Muscle of arm (tissue), 1 donor: ENCODE measurements at regions not wholly inside any gene's neighbourhood (a gene's known extent, or its start where the extent isn't known, plus 50 kb on each side); places are given as distances from the start of the nearest gene placed in this dataset.
"Not testable (repeated sequence)": the region's sequence is repeated elsewhere in the genome, so short reads cannot be mapped to it uniquely, and the experiment has no call there.

Source experiments
- DNase-seq: peaks from one replicate; pipeline ENCODE4 v3.0.0-alpha.2; 2013

GRCh38 chrX:39791691-39792090 is 306.1 kb downstream of the BCOR start:
- no peak for DNase-seq

DNA sequence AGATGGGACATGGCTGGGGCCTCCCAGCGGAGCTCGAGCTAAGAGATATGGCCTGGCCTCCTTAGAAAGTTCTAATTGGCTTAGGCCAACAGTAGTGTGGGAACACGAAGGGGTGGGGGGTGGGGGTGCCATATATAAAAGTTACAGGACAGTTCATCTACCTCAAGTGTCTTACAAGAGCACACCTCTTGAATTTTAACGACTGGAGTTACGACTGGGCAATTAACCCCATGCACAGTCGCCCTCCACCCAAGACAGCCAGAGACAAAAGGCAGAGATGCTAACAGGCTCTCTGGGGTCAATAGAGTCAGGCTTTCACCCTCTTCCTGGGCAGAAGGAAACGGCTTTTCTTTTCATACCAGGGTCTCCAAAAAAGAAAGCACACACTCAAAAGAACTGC is 302.2 kb downstream of the BCOR start:
- no peak for DNase-seq

- no peak for DNase-seq
These were observed 300.9 kb downstream of the BCOR start for GRCh38 chrX:39796856-39797255.

GRCh38 chrX:39798488-39798887 is 299.3 kb downstream of the BCOR start:
- DNase-seq = not testable (repeated sequence)

DNA sequence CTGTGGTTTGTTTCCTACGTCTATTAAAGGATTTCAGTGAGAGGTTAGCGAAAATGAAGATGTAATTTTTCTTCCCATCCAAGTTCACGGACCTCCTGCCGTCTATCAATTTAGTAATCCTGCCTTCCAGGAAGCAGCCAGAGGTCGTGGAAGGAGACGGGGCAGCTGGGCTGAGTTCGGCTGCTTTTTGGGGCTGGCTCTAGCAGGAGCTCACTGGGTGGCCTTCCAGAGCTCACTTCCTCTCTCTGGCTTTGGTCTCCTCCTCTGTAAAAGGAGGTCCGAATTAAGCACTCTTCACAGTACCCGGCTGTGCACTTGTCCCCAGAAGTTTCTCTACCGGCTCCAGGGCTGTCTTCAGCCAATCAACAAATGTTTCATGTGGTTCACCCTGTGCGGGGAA is 295.4 kb downstream of the BCOR start:
- no peak for DNase-seq

DNA sequence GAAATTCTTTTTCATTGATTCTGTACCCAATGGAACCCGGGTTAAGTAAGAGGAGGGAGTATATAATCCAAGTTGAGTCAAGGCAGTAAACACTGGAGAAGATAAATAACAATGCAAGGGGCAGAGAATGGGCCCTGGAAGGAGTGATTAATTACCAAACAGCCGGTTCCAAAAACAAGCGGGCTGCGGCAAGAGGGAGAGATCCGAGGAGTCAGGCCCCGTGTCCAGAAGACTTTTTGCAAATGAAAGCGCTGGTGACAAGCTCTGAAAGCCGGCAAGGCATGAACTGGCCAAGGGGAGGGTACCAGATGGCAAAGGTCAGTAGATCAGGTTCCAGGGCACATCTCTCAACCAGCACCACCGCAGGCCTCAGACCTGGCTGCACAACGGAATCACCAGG is 294.9 kb downstream of the BCOR start:
- DNase-seq = no peak

- DNase-seq = no peak
These were observed 292.7 kb downstream of the BCOR start for GRCh38 chrX:39805022-39805421.

- DNase-seq = no peak
These were observed 291.9 kb downstream of the BCOR start for GRCh38 chrX:39805825-39806224.

- no peak for DNase-seq
These were observed 289.3 kb downstream of the BCOR start for GRCh38 chrX:39808471-39808917.

DNA sequence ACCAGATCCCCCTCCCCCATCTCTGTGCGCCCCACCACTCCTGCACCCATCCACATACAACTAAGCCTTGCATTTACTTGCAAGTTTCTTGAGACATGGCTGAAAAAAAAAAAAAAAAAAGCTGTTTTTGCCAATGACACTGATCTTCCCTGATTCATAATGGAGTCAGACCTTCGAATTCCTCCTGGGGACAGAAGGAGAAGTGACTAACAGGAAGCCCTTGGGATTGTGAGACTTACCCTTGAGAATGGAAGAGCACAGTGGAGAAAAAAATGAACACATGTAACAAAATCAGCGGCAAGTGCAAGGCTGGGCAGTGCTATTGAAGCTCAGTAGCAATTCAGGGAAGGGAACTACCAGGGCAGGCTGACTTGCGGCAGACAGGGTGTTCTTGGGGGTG is 288.4 kb downstream of the BCOR start:
- DNase-seq = no peak

GRCh38 chrX:39810901-39811300 is 286.9 kb downstream of the BCOR start:
- DNase-seq = no peak

DNA sequence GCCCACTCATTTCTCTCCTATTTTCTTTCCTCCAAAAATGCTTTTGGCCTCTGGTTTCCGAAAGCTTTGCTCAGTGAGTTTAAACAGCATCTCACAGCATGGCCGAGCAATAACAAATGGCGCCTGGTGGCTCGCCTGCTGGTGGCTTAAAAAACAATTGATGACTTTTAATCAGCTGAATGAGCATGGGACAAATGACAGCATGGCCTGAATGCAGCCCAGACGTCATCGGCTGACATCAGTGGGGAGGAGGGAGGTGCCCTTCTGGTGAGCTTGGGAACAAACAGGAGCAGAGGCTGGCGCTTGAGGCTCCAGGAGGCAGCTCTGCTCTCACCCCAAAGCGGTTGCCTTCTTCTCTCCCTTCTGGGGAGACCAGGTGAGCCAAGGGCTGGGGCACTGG is 286.4 kb downstream of the BCOR start:
- DNase-seq = no peak

DNA sequence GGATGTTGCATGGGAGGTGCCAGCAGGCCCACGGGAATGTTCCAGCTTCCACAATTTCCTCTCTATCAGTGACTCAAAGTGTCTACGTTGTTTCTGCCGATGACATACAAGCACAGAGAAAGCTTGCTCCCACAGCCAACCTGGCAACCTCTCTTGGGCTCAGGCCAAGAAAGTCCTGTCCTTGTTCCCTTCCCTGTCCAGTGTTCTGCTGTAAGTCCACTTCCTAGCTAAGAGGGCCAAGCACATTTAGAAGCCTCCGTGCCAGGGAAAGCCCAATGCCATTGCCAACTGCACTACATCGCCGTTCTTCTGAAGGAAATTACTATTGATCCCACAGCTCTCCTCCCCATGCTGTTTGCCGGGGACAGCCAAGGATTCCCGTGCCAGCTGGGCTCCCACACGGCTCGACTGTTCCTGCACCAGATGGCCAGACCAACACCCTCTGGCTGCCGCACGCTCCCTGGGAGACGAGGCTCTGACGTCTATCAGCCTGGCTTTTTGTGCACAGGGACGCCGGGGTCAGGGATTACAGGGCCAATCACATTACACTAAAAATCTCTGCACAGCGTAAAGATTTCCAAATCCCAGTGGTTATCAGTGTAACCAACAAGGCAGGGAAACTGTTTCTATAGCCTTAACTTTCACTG is 284.0 kb downstream of the BCOR start:
- peak; percentile 38 for DNase-seq

- DNase-seq = peak; percentile 28
These were observed 283.4 kb downstream of the BCOR start for GRCh38 chrX:39814391-39814790.

DNA sequence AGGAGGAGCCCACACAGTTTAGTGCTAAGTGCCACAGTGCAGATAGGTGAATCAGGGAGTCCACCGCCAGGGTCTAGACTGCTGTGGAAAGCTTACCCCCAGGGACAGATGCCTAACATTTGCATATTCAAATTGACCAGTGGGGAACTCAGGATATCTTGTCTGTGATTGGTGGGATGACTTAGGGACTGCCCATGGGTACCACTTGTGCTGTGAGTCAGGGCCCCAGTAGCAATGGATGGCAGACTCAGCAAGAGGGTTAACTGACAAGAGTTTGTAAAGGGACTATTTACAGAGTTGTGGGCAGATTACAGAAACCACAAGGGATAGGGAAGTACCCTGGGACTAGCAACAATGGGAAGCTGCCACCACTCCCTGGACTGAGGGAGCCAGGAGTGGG is 282.1 kb downstream of the BCOR start:
- DNase-seq = no peak

- no peak for DNase-seq
These were observed 280.7 kb downstream of the BCOR start for GRCh38 chrX:39816871-39817731.

GRCh38 chrX:39817754-39818470 is 279.8 kb downstream of the BCOR start:
- DNase-seq = no peak

DNA sequence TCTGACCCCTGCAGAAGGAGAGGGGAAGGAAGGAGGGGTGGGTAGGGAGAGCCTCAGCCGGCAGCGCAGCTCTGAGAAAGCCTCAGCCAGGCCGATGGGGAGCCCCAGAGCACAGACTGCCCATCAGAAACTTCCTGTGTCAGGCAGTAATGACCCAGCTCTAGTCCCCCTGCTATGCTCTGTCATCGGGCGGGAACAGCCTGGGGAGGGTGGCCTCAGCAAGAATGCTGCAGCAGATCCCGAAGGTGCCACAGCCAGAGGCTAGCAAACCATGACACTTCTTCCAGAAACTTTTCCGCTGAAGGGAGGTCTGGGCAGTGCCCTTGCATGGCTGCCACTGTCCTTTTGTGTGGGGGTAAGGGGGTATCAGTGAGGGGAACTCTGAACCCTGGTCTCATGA is 279.0 kb downstream of the BCOR start:
- no peak for DNase-seq

- no peak for DNase-seq
These were observed 277.6 kb downstream of the BCOR start for GRCh38 chrX:39819921-39820849.

- no peak for DNase-seq
These were observed 276.6 kb downstream of the BCOR start for GRCh38 chrX:39820938-39821708.

GRCh38 chrX:39821709-39822095 is 276.1 kb downstream of the BCOR start:
- no peak for DNase-seq
